ENCODE measurements at regions not wholly inside any gene's neighbourhood (a gene's known extent, or its start where the extent isn't known, plus 50 kb on each side); places are given as distances from the start of the nearest gene placed in this dataset.

GRCh38 chr2:128543036-128543435 lies 224.4 kb upstream of the HS6ST1 start:
- no peaks in the 10 kb centered on the region for H4K20me1 ChIP-seq (ENCODE audit: insufficient read depth, low read length)
- H3K79me2 ChIP-seq (ENCODE audit: insufficient read depth, low read length) = no peaks in the 10 kb centered on the region
- no peak for TF ChIP-seq CTCF (IDR thresholded peaks at IDR 0.05; ENCODE audit: extremely low read depth, low read depth, low read length)
- H3K4me2 ChIP-seq (ENCODE audit: insufficient read depth, low read length) = no peak overlapping the region
- no peaks in the 10 kb centered on the region for H3K9me3 ChIP-seq (ENCODE audit: low read depth, low read length)
- H2AFZ ChIP-seq (ENCODE audit: low read length) = no peak overlapping the region
- H3K36me3 ChIP-seq (ENCODE audit: insufficient read depth, low read length) = no peaks in the 10 kb centered on the region
- no peak overlapping the region for H3K27ac ChIP-seq (ENCODE audit: low read depth, low read length)
- H3K4me1 ChIP-seq (ENCODE audit: insufficient read depth, low read length) = peaks cover 4% of the 10 kb centered on the region
- H3K27me3 ChIP-seq (ENCODE audit: insufficient read depth, low read length) = no peaks in the 10 kb centered on the region
- no peak overlapping the region for H3K4me3 ChIP-seq (ENCODE audit: insufficient read depth, low read length)
- no peak for DNase-seq (ENCODE audit: insufficient read length, low spot score, missing footprints)

DNA sequence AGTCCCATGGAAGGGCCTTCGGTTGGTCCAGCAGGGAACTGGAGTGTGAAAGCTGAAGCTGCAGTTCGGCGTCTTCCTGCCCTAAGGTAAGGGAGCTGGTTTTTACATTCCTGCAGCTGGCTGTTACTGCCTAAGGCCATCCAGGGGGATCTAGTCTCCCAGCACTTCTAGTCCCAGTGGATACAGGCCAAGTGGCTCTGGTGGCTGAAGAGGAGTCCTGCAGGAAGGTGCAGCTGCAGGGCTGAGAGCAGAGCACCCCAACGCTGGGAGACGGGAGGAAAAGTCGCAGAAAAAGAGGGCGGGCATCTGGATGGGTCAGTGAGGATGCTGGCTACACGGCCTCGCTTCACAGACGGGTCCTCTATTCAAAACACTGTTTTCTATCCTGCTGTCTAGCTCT lies 225.0 kb upstream of the HS6ST1 start:
- no peaks in the 10 kb centered on the region for H4K20me1 ChIP-seq (ENCODE audit: insufficient read depth, low read length)
- H3K27me3 ChIP-seq (ENCODE audit: insufficient read depth, low read length) = no peaks in the 10 kb centered on the region
- TF ChIP-seq CTCF (IDR thresholded peaks at IDR 0.05; ENCODE audit: extremely low read depth, low read depth, low read length) = no peak
- no peak overlapping the region for H3K4me2 ChIP-seq (ENCODE audit: insufficient read depth, low read length)
- no peak overlapping the region for H2AFZ ChIP-seq (ENCODE audit: low read length)
- DNase-seq (ENCODE audit: insufficient read length, low spot score, missing footprints) = no peak
- H3K9me3 ChIP-seq (ENCODE audit: low read depth, low read length) = no peaks in the 10 kb centered on the region
- no peaks in the 10 kb centered on the region for H3K4me1 ChIP-seq (ENCODE audit: insufficient read depth, low read length)
- H3K79me2 ChIP-seq (ENCODE audit: insufficient read depth, low read length) = no peaks in the 10 kb centered on the region
- no peaks in the 10 kb centered on the region for H3K36me3 ChIP-seq (ENCODE audit: insufficient read depth, low read length)
- H3K4me3 ChIP-seq (ENCODE audit: insufficient read depth, low read length) = no peak overlapping the region
- H3K27ac ChIP-seq (ENCODE audit: low read depth, low read length) = no peak overlapping the region

- Histone ChIP-seq H3K36me3 (ENCODE audit: insufficient read depth, low read length) (no peaks in the 10 kb centered on the region), H3K4me3 (ENCODE audit: insufficient read depth, low read length) (no peak overlapping the region), H3K9me3 (ENCODE audit: low read depth, low read length) (no peaks in the 10 kb centered on the region), H3K4me1 (ENCODE audit: insufficient read depth, low read length) (no peaks in the 10 kb centered on the region), H3K4me2 (ENCODE audit: insufficient read depth, low read length) (no peak overlapping the region), H3K27ac (ENCODE audit: low read depth, low read length) (no peak overlapping the region), H3K27me3 (ENCODE audit: insufficient read depth, low read length) (no peaks in the 10 kb centered on the region), H3K79me2 (ENCODE audit: insufficient read depth, low read length) (no peaks in the 10 kb centered on the region), H2AFZ (ENCODE audit: low read length) (no peak overlapping the region), H4K20me1 (ENCODE audit: insufficient read depth, low read length) (no peaks in the 10 kb centered on the region)
- DNase-seq (ENCODE audit: insufficient read length, low spot score, missing footprints) = no peak
- TF ChIP-seq CTCF (IDR thresholded peaks at IDR 0.05; ENCODE audit: extremely low read depth, low read depth, low read length) = no peak
Observed at GRCh38 chr2:128544321-128545037, 225.8 kb upstream of the HS6ST1 start.

DNA sequence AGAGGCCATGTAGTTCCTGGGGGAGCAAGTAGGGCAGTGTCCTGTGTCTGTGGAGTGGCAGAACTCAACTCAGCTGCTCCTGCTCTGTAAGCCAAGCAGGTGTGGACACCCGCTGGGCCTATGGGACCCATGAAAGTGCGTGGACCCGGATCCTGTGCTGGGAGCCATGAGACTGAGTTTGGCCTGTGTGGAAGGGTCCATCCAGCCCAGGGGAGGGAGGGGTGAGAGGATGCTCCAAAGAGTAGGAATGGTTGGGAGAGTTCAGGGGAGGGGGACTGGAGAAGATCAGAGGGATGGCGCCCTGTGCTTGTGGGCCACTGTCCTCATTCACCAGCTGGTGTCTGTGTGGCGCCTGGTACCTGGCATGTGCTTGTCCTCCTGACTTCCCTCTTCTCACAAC lies 226.4 kb upstream of the HS6ST1 start:
- H3K79me2 ChIP-seq (ENCODE audit: insufficient read depth, low read length) = no peaks in the 10 kb centered on the region
- H3K4me1 ChIP-seq (ENCODE audit: insufficient read depth, low read length) = no peaks in the 10 kb centered on the region
- TF ChIP-seq CTCF (IDR thresholded peaks at IDR 0.05; ENCODE audit: extremely low read depth, low read depth, low read length) = no peak
- H3K9me3 ChIP-seq (ENCODE audit: low read depth, low read length) = no peaks in the 10 kb centered on the region
- no peak for DNase-seq (ENCODE audit: insufficient read length, low spot score, missing footprints)
- H3K36me3 ChIP-seq (ENCODE audit: insufficient read depth, low read length) = no peaks in the 10 kb centered on the region
- H4K20me1 ChIP-seq (ENCODE audit: insufficient read depth, low read length) = no peaks in the 10 kb centered on the region
- H3K4me2 ChIP-seq (ENCODE audit: insufficient read depth, low read length) = no peak overlapping the region
- no peaks in the 10 kb centered on the region for H3K27me3 ChIP-seq (ENCODE audit: insufficient read depth, low read length)
- no peak overlapping the region for H2AFZ ChIP-seq (ENCODE audit: low read length)
- H3K4me3 ChIP-seq (ENCODE audit: insufficient read depth, low read length) = no peak overlapping the region
- no peak overlapping the region for H3K27ac ChIP-seq (ENCODE audit: low read depth, low read length)
